SK-N-SH (cell line): ENCODE measurements at regions not wholly inside any gene's neighbourhood (a gene's known extent, or its start where the extent isn't known, plus 50 kb on each side); places are given as distances from the start of the nearest gene placed in this dataset.

ENCODE experiments used
- CTCF ChIA-PET: fragments of 300-600, 350-600 bp; formaldehyde crosslinking; extraction: SDS; loops from one replicate; lab custom pipeline; 2021; lab: Yijun Ruan, JAX
- POLR2A ChIA-PET: fragments of 350-600 bp; sonication (Branson Sonifier 250); formaldehyde crosslinking; extraction: SDS; loops from one replicate; lab custom pipeline; 2020; ENCODE audit warnings: antibody characterized with exemption, inconsistent platforms; lab: Yijun Ruan, JAX
- DNase-seq: peaks from one replicate; pipeline ENCODE4 v3.0.0; 2012
- H2AFZ ChIP-seq: fragments of 200-600 bp; sonication (generic); 2 replicates; pipeline ENCODE4 v1.8.1; 2016; ENCODE audit warnings: antibody characterized with exemption, mild to moderate bottlenecking, low read depth
- H3F3A ChIP-seq: fragments of 200-600 bp; sonication (generic); replicated peaks from 2 replicates; pipeline ENCODE3; 2016; ENCODE audit warnings: antibody characterized with exemption, mild to moderate bottlenecking; ENCODE audit not compliant: insufficient read depth
- H3K27ac ChIP-seq, 2 experiments: fragments of 200-500 bp in 1 of 2; fragments of 200-600 bp in 1 of 2; sonication (Bioruptor generic) in 1 of 2; sonication (generic), shearing (Covaris generic) in 1 of 2; 2 replicates each; pipeline versions ENCODE4 v1.5.1 to v1.6.1; 2014 to 2016; ENCODE audit warnings: low read depth in 2 of 2, inconsistent platforms in 1 of 2, low read length in 1 of 2, mild to moderate bottlenecking in 1 of 2, mixed read lengths in 1 of 2
- H3K27me3 ChIP-seq: fragments of 200-600 bp; sonication (generic), shearing (Covaris generic); 2 replicates; pipeline ENCODE4 v1.6.1; 2016; ENCODE audit warnings: mixed run types; ENCODE audit not compliant: insufficient read depth
- H3K36me3 ChIP-seq, 2 experiments: fragments of 200-500 bp in 1 of 2; fragments of 200-600 bp in 1 of 2; sonication (Bioruptor generic) in 1 of 2; sonication (generic) in 1 of 2; replicated peaks in 1 of 2; 2 replicates each; pipeline versions ENCODE3 to v1.5.1; 2014 to 2016; ENCODE audit warnings: low read length in 1 of 2, mild to moderate bottlenecking in 1 of 2; ENCODE audit not compliant: insufficient read depth in 2 of 2, control insufficient read depth in 1 of 2
- H3K4me1 ChIP-seq, 2 experiments: fragments of 200-500 bp in 1 of 2; fragments of 200-600 bp in 1 of 2; sonication (Bioruptor generic) in 1 of 2; sonication (generic), shearing (Covaris generic) in 1 of 2; 2 replicates each; pipeline versions ENCODE4 v1.5.1 to v1.6.1; 2014 to 2016; ENCODE audit warnings: low read depth in 1 of 2, low read length in 1 of 2, mixed run types in 1 of 2; ENCODE audit not compliant: insufficient read depth in 2 of 2, control insufficient read depth in 1 of 2
- H3K4me2 ChIP-seq: fragments of 200-600 bp; sonication (generic), shearing (Covaris generic); 2 replicates; pipeline ENCODE4 v1.6.1; 2017; ENCODE audit warnings: mixed run types
- H3K4me3 ChIP-seq, 2 experiments: fragments of 200-500 bp in 1 of 2; fragments of 200-600 bp in 1 of 2; sonication (Bioruptor generic) in 1 of 2; sonication (generic), shearing (Covaris generic) in 1 of 2; 2 replicates each; pipeline versions ENCODE4 v1.5.1 to v1.8.1; 2014 to 2016; ENCODE audit warnings: low read depth in 2 of 2, inconsistent platforms in 1 of 2, low read length in 1 of 2, mild to moderate bottlenecking in 1 of 2, mixed read lengths in 1 of 2, moderate library complexity in 1 of 2
- H3K79me2 ChIP-seq: fragments of 200-600 bp; sonication (generic); 2 replicates; pipeline ENCODE4 v1.8.1; 2017; ENCODE audit warnings: mild to moderate bottlenecking; ENCODE audit not compliant: insufficient read depth
- H3K9ac ChIP-seq: fragments of 200-600 bp; sonication (generic); 2 replicates; pipeline ENCODE4 v1.6.1; 2017; ENCODE audit warnings: mixed run types
- H3K9me2 ChIP-seq: fragments of 200-600 bp; sonication (generic); 2 replicates; pipeline ENCODE4 v1.6.1; 2017; ENCODE audit warnings: mixed run types
- H3K9me3 ChIP-seq: fragments of 200-600 bp; sonication (generic); 2 replicates; pipeline ENCODE4 v1.6.1; 2017; ENCODE audit warnings: mixed run types, mild to moderate bottlenecking, moderate library complexity
- H4K20me1 ChIP-seq: fragments of 200-600 bp; sonication (generic); 2 replicates; pipeline ENCODE4 v1.6.1; 2017; ENCODE audit warnings: mild to moderate bottlenecking, mixed run types; ENCODE audit not compliant: insufficient read depth
- CHD2 ChIP-seq: fragments of 150-350 bp; IDR thresholded peaks from 2 replicates; pipeline ENCODE4 v1.6.1; 2018; ENCODE audit warnings: low read length; ENCODE audit not compliant: partially characterized antibody
- EP300 ChIP-seq, 2 experiments: IDR thresholded peaks; 2 replicates each; pipeline versions ENCODE4 v1.4.0 to v1.6.1; 2012; ENCODE audit warnings: borderline replicate concordance in 1 of 2, low read depth in 1 of 2, low read length in 1 of 2
- FOXJ3 ChIP-seq: sonication (generic); formaldehyde crosslinking; IDR thresholded peaks from 2 replicates; pipeline ENCODE4 v1.5.1; 2020; ENCODE audit warnings: mild to moderate bottlenecking, missing genetic modification reagents
- GATA2 ChIP-seq: sonication (generic); formaldehyde crosslinking; IDR thresholded peaks from 2 replicates; pipeline ENCODE4 v1.5.0; 2020; ENCODE audit warnings: mild to moderate bottlenecking, missing genetic modification reagents
- JUND ChIP-seq: IDR thresholded peaks from 2 replicates; pipeline ENCODE4 v1.4.0; 2012
- MXI1 ChIP-seq: IDR thresholded peaks from 2 replicates; pipeline ENCODE4 v1.6.1; 2012; ENCODE audit warnings: mild to moderate bottlenecking, low read depth, low read length, improper control_type of control experiment
- NFIC ChIP-seq: IDR thresholded peaks from 2 replicates; pipeline ENCODE4 v1.4.0; 2012; ENCODE audit warnings: borderline replicate concordance
- POLR2AphosphoS5 ChIP-seq: IDR thresholded peaks from 2 replicates; pipeline ENCODE4 v1.6.1; 2012; ENCODE audit warnings: low read depth, low read length
- RAD21 ChIP-seq: IDR thresholded peaks from 2 replicates; pipeline ENCODE4 v1.6.1; 2012; ENCODE audit warnings: mild to moderate bottlenecking, low read length
- RCOR1 ChIP-seq: fragments of 150-350 bp; IDR thresholded peaks from 2 replicates; pipeline ENCODE4 v1.6.1; 2017; ENCODE audit warnings: antibody characterized with exemption, low read length
- SMC3 ChIP-seq: IDR thresholded peaks from 2 replicates; pipeline ENCODE4 v1.6.1; 2012; ENCODE audit warnings: low read depth, low read length, improper control_type of control experiment
- TCF12 ChIP-seq: IDR thresholded peaks from 2 replicates; pipeline ENCODE4 v1.4.0; 2012
- WGBS: methylation state at CpG from one replicate; pipeline ENCODE4 v1.1.6; 2017; ENCODE audit warnings: low lambda C conversion rate; 5-methylcytosine and 5-hydroxymethylcytosine counted together
- TF ChIP-seq, protein P1 (sequence below): fragments of 150-350 bp; IDR thresholded peaks from 2 replicates; pipeline ENCODE4 v1.6.1; 2017; ENCODE audit warnings: antibody characterized with exemption, low read length, low read depth, borderline replicate concordance
- TF ChIP-seq, protein P2 (sequence below): IDR thresholded peaks from 2 replicates; pipeline ENCODE4 v1.6.1; 2012; ENCODE audit warnings: mild to moderate bottlenecking, low read depth, low read length, moderate library complexity
- TF ChIP-seq, protein P3 (sequence below): fragments of 150-350 bp; IDR thresholded peaks from 2 replicates; pipeline ENCODE4 v1.6.1; 2016; ENCODE audit warnings: mild to moderate bottlenecking, low read depth, low read length
- TF ChIP-seq, protein P4 (sequence below): IDR thresholded peaks from 2 replicates; pipeline ENCODE4; 2012

DNA sequence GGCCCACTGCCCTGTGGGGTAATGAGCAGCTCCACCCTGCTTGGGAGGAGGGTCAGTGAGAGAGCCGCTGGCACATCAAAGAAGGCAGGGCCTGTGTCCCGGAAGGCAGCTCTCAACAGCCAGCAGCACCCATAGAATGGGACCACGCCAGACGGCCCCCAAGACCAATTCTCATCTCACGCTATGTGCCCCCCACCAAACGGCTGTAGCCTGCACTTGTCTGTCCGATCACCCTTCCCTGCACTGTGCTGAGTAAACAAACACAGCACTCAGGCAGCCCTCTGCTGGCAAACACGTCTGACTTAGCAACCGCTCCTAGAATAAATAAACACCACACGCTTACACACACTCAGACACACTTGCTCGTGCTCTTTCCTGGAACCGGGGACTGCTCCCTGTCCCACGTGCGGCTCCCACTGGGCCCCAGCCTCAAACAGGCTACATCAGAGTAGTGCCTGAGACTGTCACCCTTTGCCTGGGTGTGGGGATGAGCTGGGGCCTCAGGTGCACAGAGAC, 53.2 kb upstream of the CDON start:
- H3K4me2 ChIP-seq: no peak overlapping the region
- POLR2A ChIA-PET: interaction anchor here (1.0 to 6.1 kb wide), 7 partner anchors 12 to 77 kb away, joined by 3 to 69 read pairs (median 11); partner anchors contain the start of gene CDON
- H2AFZ ChIP-seq: no peak overlapping the region
- H4K20me1 ChIP-seq: no peaks in the 10 kb centered on the region
- H3K27ac ChIP-seq: peak overlapping the region in 1 of 2 experiments; percentile 100; a peak in 3 of 4 replicates
- H3K4me1 ChIP-seq: peaks cover 32 to 70% of the 10 kb centered on the region in 2 experiments
- no peaks in the 10 kb centered on the region for H3K36me3 ChIP-seq
- no peaks in the 10 kb centered on the region for H3K9me2 ChIP-seq
- H3K9me3 ChIP-seq: no peaks in the 10 kb centered on the region
- no peaks in the 10 kb centered on the region for H3K27me3 ChIP-seq
- CTCF ChIA-PET: interaction anchor here (0.6 to 8.0 kb wide), 16 partner anchors 8 to 197 kb away, joined by 3 to 95 read pairs (median 5); partner anchors contain the start of gene CDON
- H3F3A ChIP-seq: no peaks in the 10 kb centered on the region
- DNase-seq: peak; percentile 62
- H3K9ac ChIP-seq: no peak overlapping the region
- TF ChIP-seq EP300 (IDR thresholded peaks at IDR 0.05; ENCODE audit: borderline replicate concordance in 1 of 2, low read depth in 1 of 2, low read length in 1 of 2) (peak in 1 of 2 experiments; percentile 41; a peak in 1 of 4 replicates), MXI1 (peak; percentile 54; the same call in 1 of the 2 replicates), JUND (no peak), RCOR1 (0 out of 2 replicates have a peak, but pooled peaks have one; percentile 37), FOXJ3 (CRISPR knock-in tag) (peak; percentile 82), RAD21 (peak; percentile 73), SMC3 (peak; percentile 65; the same call in 1 of the 2 replicates)
- TF ChIP-seq, protein P1, sequence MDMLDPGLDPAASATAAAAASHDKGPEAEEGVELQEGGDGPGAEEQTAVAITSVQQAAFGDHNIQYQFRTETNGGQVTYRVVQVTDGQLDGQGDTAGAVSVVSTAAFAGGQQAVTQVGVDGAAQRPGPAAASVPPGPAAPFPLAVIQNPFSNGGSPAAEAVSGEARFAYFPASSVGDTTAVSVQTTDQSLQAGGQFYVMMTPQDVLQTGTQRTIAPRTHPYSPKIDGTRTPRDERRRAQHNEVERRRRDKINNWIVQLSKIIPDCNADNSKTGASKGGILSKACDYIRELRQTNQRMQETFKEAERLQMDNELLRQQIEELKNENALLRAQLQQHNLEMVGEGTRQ: no peak
- 75% methylated on average over 8 of the region's 14 CpGs for WGBS
- no peaks in the 10 kb centered on the region for H3K79me2 ChIP-seq
- no peak overlapping the region for H3K4me3 ChIP-seq

DNA sequence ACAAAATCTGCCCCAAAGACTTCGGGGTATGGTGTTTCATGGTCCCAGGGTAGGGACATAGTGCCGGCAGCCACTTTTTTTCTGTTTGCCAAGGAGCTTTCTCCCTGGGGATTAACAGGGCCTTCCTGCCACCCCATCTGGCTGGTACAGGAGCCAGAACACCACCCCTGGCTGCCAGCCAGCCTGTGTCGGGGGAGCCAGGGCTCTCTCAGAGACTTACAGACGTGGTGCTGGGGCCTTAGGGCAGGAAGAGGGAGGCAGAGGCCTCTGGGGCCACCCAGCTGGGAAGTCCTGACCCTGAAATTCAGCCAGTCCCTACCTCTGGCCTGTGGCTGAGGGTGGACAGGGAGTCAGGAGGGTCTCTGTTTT, 52.4 kb upstream of the CDON start:
- no peak overlapping the region for H3K9ac ChIP-seq
- H3K36me3 ChIP-seq: no peaks in the 10 kb centered on the region
- no peaks in the 10 kb centered on the region for H3F3A ChIP-seq
- no peaks in the 10 kb centered on the region for H4K20me1 ChIP-seq
- no peak overlapping the region for H3K4me2 ChIP-seq
- DNase-seq: peak; percentile 84
- H3K27me3 ChIP-seq: no peaks in the 10 kb centered on the region
- H2AFZ ChIP-seq: peak overlapping the region; percentile 84; the same call in 1 of the 2 replicates
- POLR2A ChIA-PET: interaction anchor here (0.8 to 6.1 kb wide), 12 partner anchors 11 to 164 kb away, joined by 3 to 69 read pairs (median 5); partner anchors contain the start of gene CDON
- peaks cover 37 to 77% of the 10 kb centered on the region in 2 experiments for H3K4me1 ChIP-seq
- no peaks in the 10 kb centered on the region for H3K9me2 ChIP-seq
- WGBS: 40% methylated on average over 1 of the region's 4 CpGs
- H3K4me3 ChIP-seq: no peak overlapping the region
- peak overlapping the region; percentile 38 to 100; a peak in 3 of 4 replicates for H3K27ac ChIP-seq
- CTCF ChIA-PET: interaction anchor here (0.6 to 8.0 kb wide), 22 partner anchors 9 to 192 kb away, joined by 3 to 95 read pairs (median 4); partner anchors contain the start of gene CDON
- TF ChIP-seq MXI1 (no peak; the same call in 1 of the 2 replicates), POLR2AphosphoS5 (peak; percentile 42; the same call in 1 of the 2 replicates), RCOR1 (peak; percentile 89), RAD21 (peak; percentile 26; the same call in 1 of the 2 replicates), GATA2 (CRISPR knock-in tag) (peak; percentile 46; the same call in 1 of the 2 replicates), TCF12 (peak; percentile 75), EP300 (IDR thresholded peaks at IDR 0.05; ENCODE audit: borderline replicate concordance in 1 of 2, low read depth in 1 of 2, low read length in 1 of 2) (peak; percentile 45 to 95; a peak in 3 of 4 replicates), FOXJ3 (CRISPR knock-in tag) (peak; percentile 91), NFIC (peak; percentile 85), CHD2 (peak; percentile 72)
- TF ChIP-seq, protein P2, sequence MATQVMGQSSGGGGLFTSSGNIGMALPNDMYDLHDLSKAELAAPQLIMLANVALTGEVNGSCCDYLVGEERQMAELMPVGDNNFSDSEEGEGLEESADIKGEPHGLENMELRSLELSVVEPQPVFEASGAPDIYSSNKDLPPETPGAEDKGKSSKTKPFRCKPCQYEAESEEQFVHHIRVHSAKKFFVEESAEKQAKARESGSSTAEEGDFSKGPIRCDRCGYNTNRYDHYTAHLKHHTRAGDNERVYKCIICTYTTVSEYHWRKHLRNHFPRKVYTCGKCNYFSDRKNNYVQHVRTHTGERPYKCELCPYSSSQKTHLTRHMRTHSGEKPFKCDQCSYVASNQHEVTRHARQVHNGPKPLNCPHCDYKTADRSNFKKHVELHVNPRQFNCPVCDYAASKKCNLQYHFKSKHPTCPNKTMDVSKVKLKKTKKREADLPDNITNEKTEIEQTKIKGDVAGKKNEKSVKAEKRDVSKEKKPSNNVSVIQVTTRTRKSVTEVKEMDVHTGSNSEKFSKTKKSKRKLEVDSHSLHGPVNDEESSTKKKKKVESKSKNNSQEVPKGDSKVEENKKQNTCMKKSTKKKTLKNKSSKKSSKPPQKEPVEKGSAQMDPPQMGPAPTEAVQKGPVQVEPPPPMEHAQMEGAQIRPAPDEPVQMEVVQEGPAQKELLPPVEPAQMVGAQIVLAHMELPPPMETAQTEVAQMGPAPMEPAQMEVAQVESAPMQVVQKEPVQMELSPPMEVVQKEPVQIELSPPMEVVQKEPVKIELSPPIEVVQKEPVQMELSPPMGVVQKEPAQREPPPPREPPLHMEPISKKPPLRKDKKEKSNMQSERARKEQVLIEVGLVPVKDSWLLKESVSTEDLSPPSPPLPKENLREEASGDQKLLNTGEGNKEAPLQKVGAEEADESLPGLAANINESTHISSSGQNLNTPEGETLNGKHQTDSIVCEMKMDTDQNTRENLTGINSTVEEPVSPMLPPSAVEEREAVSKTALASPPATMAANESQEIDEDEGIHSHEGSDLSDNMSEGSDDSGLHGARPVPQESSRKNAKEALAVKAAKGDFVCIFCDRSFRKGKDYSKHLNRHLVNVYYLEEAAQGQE: no peak
- TF ChIP-seq, protein P3, sequence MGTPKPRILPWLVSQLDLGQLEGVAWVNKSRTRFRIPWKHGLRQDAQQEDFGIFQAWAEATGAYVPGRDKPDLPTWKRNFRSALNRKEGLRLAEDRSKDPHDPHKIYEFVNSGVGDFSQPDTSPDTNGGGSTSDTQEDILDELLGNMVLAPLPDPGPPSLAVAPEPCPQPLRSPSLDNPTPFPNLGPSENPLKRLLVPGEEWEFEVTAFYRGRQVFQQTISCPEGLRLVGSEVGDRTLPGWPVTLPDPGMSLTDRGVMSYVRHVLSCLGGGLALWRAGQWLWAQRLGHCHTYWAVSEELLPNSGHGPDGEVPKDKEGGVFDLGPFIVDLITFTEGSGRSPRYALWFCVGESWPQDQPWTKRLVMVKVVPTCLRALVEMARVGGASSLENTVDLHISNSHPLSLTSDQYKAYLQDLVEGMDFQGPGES: no peak
- TF ChIP-seq, protein P4, sequence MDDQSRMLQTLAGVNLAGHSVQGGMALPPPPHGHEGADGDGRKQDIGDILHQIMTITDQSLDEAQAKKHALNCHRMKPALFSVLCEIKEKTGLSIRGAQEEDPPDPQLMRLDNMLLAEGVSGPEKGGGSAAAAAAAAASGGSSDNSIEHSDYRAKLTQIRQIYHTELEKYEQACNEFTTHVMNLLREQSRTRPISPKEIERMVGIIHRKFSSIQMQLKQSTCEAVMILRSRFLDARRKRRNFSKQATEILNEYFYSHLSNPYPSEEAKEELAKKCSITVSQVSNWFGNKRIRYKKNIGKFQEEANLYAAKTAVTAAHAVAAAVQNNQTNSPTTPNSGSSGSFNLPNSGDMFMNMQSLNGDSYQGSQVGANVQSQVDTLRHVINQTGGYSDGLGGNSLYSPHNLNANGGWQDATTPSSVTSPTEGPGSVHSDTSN: 0 out of 2 replicates have a peak, but pooled peaks have one; percentile 21
- TF ChIP-seq, all 33 proteins: peak for 10
- Histone ChIP-seq H3K9me3 (no peaks in the 10 kb centered on the region), H3K79me2 (no peaks in the 10 kb centered on the region)
